WTC11 (cell line): ENCODE measurements at regions not wholly inside any gene's neighbourhood (a gene's known extent, or its start where the extent isn't known, plus 50 kb on each side); places are given as distances from the start of the nearest gene placed in this dataset.

Source experiments
- CTCF ChIP-seq: fragments of 200-600 bp; IDR thresholded peaks from 2 replicates; pipeline ENCODE4 v1.8.0; 2022; ENCODE audit warnings: antibody characterized with exemption
- IRF2 ChIP-seq: sonication (generic); formaldehyde crosslinking; IDR thresholded peaks from 2 replicates; pipeline ENCODE4 v1.8.0; 2022; ENCODE audit warnings: low read depth, missing genetic modification reagents, borderline replicate concordance

- TF ChIP-seq CTCF (no peak), IRF2 (CRISPR knock-in tag) (no peak)
These were observed 349.7 kb downstream of the MDFIC start for GRCh38 chr7:115271332-115272235.
